HEK293 (cell line): ENCODE measurements at regions not wholly inside any gene's neighbourhood (a gene's known extent, or its start where the extent isn't known, plus 50 kb on each side); places are given as distances from the start of the nearest gene placed in this dataset.

Experiments
- SALL2 ChIP-seq: fragments of 450-650 bp; formaldehyde crosslinking; IDR thresholded peaks from 2 replicates; pipeline ENCODE4 v1.5.0; 2017; ENCODE audit warnings: missing biosample characterization, mild to moderate bottlenecking, missing genetic modification characterization, borderline replicate concordance
- ZNF274 ChIP-seq, 2 experiments: fragments of 200-500 bp in 1 of 2; fragments of 450-650 bp in 1 of 2; sonication (Bioruptor generic) in 1 of 2; formaldehyde crosslinking in 1 of 2; IDR thresholded peaks; 2 replicates each; pipeline versions ENCODE4 v1.5.1 to v1.6.1; 2014 to 2016; ENCODE audit warnings: borderline replicate concordance in 1 of 2, inconsistent platforms in 1 of 2, low read length in 1 of 2, missing biosample characterization in 1 of 2, missing genetic modification characterization in 1 of 2
- ZNF416 ChIP-seq: fragments of 450-650 bp; formaldehyde crosslinking; IDR thresholded peaks from 2 replicates; pipeline ENCODE4 v1.5.1; 2016; ENCODE audit warnings: missing biosample characterization, missing genetic modification characterization
- ZNF561 ChIP-seq: fragments of 450-650 bp; IDR thresholded peaks from 2 replicates; pipeline ENCODE4 v1.5.1; 2018; ENCODE audit warnings: missing biosample characterization, missing genetic modification characterization, borderline replicate concordance
- ZXDB ChIP-seq: fragments of 450-650 bp; formaldehyde crosslinking; IDR thresholded peaks from 2 replicates; pipeline ENCODE4 v1.5.1; 2016; ENCODE audit warnings: missing biosample characterization, missing genetic modification characterization
- TF ChIP-seq, protein P1 (sequence below): fragments of 450-650 bp; formaldehyde crosslinking; IDR thresholded peaks from 2 replicates; pipeline ENCODE4 v1.5.1; 2017; ENCODE audit warnings: missing biosample characterization, missing genetic modification characterization
- TF ChIP-seq, protein P2 (sequence below): fragments of 450-650 bp; formaldehyde crosslinking; IDR thresholded peaks from 2 replicates; pipeline ENCODE4 v1.5.1; 2016; ENCODE audit warnings: missing biosample characterization, missing genetic modification characterization
- TF ChIP-seq, protein P3 (sequence below): fragments of 450-650 bp; formaldehyde crosslinking; IDR thresholded peaks from 2 replicates; pipeline ENCODE4 v1.5.1; 2016; ENCODE audit warnings: missing biosample characterization, missing genetic modification characterization

DNA sequence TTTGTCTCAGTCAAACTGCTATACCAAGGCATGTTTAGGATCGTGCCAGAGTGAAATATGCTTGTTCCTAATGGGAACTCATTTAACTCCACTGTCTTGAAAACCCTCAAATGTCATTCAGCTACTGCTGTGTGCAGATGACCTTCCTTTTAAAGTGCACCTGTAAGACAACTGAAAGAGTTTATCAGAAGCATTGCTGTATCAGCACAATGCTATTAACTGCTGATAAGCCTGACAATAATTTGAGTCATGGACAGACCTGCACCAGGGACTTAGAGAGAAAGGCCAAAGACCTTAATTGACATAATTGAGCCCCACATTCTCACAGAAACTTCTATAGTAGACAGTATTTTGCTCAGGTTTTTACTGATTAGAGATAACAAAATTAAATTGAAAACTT lies 557.9 kb downstream of the DIPK2A start:
- TF ChIP-seq, protein P1, sequence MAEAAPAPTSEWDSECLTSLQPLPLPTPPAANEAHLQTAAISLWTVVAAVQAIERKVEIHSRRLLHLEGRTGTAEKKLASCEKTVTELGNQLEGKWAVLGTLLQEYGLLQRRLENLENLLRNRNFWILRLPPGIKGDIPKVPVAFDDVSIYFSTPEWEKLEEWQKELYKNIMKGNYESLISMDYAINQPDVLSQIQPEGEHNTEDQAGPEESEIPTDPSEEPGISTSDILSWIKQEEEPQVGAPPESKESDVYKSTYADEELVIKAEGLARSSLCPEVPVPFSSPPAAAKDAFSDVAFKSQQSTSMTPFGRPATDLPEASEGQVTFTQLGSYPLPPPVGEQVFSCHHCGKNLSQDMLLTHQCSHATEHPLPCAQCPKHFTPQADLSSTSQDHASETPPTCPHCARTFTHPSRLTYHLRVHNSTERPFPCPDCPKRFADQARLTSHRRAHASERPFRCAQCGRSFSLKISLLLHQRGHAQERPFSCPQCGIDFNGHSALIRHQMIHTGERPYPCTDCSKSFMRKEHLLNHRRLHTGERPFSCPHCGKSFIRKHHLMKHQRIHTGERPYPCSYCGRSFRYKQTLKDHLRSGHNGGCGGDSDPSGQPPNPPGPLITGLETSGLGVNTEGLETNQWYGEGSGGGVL (tag by site-specific recombination): no peak
- TF ChIP-seq, protein P2, sequence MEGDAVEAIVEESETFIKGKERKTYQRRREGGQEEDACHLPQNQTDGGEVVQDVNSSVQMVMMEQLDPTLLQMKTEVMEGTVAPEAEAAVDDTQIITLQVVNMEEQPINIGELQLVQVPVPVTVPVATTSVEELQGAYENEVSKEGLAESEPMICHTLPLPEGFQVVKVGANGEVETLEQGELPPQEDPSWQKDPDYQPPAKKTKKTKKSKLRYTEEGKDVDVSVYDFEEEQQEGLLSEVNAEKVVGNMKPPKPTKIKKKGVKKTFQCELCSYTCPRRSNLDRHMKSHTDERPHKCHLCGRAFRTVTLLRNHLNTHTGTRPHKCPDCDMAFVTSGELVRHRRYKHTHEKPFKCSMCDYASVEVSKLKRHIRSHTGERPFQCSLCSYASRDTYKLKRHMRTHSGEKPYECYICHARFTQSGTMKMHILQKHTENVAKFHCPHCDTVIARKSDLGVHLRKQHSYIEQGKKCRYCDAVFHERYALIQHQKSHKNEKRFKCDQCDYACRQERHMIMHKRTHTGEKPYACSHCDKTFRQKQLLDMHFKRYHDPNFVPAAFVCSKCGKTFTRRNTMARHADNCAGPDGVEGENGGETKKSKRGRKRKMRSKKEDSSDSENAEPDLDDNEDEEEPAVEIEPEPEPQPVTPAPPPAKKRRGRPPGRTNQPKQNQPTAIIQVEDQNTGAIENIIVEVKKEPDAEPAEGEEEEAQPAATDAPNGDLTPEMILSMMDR (tag by site-specific recombination): no peak
- no peak for TF ChIP-seq ZXDB
- TF ChIP-seq ZNF274 (IDR thresholded peaks at IDR 0.05; ENCODE audit: low read length): no peak
- TF ChIP-seq ZNF274 (tag by site-specific recombination; IDR thresholded peaks at IDR 0.05; ENCODE audit: borderline replicate concordance): no peak
- no peak for TF ChIP-seq ZNF416 (tag by site-specific recombination)
- TF ChIP-seq, protein P3, sequence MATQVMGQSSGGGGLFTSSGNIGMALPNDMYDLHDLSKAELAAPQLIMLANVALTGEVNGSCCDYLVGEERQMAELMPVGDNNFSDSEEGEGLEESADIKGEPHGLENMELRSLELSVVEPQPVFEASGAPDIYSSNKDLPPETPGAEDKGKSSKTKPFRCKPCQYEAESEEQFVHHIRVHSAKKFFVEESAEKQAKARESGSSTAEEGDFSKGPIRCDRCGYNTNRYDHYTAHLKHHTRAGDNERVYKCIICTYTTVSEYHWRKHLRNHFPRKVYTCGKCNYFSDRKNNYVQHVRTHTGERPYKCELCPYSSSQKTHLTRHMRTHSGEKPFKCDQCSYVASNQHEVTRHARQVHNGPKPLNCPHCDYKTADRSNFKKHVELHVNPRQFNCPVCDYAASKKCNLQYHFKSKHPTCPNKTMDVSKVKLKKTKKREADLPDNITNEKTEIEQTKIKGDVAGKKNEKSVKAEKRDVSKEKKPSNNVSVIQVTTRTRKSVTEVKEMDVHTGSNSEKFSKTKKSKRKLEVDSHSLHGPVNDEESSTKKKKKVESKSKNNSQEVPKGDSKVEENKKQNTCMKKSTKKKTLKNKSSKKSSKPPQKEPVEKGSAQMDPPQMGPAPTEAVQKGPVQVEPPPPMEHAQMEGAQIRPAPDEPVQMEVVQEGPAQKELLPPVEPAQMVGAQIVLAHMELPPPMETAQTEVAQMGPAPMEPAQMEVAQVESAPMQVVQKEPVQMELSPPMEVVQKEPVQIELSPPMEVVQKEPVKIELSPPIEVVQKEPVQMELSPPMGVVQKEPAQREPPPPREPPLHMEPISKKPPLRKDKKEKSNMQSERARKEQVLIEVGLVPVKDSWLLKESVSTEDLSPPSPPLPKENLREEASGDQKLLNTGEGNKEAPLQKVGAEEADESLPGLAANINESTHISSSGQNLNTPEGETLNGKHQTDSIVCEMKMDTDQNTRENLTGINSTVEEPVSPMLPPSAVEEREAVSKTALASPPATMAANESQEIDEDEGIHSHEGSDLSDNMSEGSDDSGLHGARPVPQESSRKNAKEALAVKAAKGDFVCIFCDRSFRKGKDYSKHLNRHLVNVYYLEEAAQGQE (tag by site-specific recombination): no peak
- TF ChIP-seq ZNF561: no peak
- no peak for TF ChIP-seq SALL2 (tag by site-specific recombination)
